ENCODE measurements at regions not wholly inside any gene's neighbourhood (a gene's known extent, or its start where the extent isn't known, plus 50 kb on each side); places are given as distances from the start of the nearest gene placed in this dataset.

DNA sequence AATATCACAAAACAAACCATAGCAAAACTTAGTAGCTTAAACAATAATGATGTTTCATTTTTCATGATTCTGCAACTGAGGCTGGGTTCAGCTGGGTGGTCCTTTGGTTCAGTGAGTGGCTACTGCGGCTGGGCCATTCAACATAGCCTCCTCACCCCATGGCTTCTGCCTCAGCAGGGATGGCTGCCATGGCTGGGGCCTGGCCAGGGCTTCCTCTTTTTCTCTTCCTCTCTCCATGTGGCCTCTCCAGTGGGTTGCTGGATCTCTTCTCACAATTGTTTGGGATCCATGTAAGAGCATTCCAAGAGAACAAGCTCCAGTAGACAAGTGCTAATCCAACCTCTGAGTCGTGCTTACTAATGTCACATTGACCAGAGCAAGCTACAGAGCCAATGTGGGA is 248.6 kb upstream of the PLET1 start:
- TF ChIP-seq GATA2 (IDR thresholded peaks at IDR 0.05; ENCODE audit: insufficient read depth, insufficient read length, low read depth, low read length) (no peak), POLR2A (IDR thresholded peaks at IDR 0.05; ENCODE audit: low read depth, low read length) (no peak)
- TF ChIP-seq, protein P1, sequence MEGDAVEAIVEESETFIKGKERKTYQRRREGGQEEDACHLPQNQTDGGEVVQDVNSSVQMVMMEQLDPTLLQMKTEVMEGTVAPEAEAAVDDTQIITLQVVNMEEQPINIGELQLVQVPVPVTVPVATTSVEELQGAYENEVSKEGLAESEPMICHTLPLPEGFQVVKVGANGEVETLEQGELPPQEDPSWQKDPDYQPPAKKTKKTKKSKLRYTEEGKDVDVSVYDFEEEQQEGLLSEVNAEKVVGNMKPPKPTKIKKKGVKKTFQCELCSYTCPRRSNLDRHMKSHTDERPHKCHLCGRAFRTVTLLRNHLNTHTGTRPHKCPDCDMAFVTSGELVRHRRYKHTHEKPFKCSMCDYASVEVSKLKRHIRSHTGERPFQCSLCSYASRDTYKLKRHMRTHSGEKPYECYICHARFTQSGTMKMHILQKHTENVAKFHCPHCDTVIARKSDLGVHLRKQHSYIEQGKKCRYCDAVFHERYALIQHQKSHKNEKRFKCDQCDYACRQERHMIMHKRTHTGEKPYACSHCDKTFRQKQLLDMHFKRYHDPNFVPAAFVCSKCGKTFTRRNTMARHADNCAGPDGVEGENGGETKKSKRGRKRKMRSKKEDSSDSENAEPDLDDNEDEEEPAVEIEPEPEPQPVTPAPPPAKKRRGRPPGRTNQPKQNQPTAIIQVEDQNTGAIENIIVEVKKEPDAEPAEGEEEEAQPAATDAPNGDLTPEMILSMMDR (IDR thresholded peaks at IDR 0.05; ENCODE audit: extremely low read depth in 1 of 2, insufficient read depth in 1 of 2, low read depth in 1 of 2, low read length in 2 of 2): no peak
